HG02763 (cell line): ENCODE measurements at regions not wholly inside any gene's neighbourhood (a gene's known extent, or its start where the extent isn't known, plus 50 kb on each side); places are given as distances from the start of the nearest gene placed in this dataset.
"Not testable (repeated sequence)": the region's sequence is repeated elsewhere in the genome, so short reads cannot be mapped to it uniquely, and the experiment has no call there.

Experiments used
- ATAC-seq: cut with Tn5 transposase; IDR thresholded peaks from one replicate; pipeline ENCODE4 v1.9.1; 2021; ENCODE audit warnings: mild to moderate bottlenecking, moderate library complexity; ENCODE audit not compliant: unreplicated experiment

DNA sequence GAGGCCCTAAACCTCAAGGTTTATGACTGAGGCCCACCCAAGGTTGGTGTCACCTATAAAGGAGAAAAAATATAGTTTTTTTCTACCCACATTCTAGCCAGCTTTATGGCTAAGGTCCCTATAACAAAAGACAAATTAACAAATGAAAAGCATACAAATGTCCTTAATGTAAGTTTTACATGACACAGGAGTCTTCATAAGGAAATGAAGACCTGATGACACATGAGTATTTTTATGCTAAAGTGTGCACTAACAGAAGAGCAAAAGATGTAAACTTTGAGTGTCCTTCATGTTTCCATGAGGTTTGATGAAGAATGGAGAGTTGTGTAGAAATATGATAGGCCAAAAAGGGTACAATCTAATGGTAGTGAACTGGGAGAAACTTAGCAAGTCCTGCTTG, 114.7 kb upstream of the INTU start:
- no peak for ATAC-seq

DNA sequence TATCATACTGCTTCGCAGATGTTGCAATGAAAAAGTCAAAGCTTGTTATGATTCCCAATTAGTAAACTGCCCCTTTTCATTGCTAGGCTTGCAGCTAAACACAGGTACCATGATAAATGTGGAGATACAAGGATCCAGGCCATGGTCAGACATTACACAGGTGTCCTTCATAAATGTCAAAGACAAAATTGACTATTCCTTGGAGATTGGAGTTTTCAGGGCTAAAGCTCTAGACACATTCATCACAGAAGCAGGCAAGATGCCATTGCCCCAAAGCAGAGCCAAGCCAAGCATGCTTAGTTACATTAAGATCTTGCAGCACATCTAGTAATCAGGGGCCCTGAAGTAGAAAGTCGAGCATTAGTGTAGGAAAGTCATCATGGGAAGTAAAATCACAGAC, 111.3 kb upstream of the INTU start:
- no peak for ATAC-seq

DNA sequence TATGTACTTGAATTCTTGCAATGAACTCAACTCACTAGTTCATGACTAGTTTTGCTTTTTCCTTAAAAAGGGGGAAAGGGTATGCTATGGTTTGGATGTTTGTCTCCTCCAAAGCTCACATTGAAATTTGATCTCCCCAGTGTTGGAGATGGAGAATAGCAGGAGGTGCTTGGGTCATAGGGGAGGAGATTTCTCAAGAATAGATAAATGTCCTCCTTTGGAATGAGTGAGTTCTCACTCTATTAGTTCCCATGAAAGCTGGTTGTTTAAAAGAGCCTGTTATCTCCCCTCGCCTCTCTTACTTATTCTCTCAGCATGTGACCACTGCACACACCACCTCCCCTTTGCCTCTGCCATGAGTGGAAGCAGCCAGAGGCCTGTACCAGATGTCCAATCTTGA, 109.4 kb upstream of the INTU start:
- no peak for ATAC-seq

DNA sequence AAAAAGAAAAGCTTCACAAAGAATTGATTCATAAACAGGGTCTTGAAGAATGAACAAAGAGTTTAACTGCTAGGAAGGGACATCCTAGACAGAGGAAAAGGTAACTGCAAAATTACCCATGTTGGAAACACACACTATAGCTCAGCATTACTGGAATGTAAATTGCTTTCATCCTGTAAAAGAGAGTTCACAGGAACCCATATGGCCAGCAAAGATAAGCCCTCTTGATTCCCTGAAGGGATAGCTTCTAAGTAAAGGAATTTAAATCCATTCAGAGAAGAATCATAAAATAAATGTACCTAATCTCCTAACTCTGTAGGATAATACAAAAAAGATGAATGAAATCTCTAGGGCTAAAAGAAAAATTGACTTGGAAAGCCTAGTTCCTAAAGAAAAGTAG, 107.1 kb upstream of the INTU start:
- no peak for ATAC-seq

DNA sequence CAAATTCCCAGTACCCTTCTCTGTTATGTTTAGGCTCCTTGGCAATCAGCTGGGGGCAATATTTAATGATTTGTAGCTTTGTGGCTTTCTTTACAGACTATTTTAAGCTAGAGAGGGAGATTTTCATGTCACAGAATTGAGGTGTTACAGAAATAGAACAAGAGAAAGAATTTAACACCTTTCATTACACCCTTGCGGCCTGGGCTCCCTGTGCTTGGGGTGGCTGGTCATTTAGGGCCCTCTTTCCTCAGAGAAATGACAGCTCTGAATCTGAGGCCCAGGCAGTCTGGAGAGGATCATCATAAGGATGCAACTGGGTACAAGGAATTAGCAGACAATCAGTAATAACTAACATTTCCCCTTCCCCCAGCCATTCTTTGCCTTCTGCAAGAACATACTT, 104.5 kb upstream of the INTU start:
- ATAC-seq = no peak

DNA sequence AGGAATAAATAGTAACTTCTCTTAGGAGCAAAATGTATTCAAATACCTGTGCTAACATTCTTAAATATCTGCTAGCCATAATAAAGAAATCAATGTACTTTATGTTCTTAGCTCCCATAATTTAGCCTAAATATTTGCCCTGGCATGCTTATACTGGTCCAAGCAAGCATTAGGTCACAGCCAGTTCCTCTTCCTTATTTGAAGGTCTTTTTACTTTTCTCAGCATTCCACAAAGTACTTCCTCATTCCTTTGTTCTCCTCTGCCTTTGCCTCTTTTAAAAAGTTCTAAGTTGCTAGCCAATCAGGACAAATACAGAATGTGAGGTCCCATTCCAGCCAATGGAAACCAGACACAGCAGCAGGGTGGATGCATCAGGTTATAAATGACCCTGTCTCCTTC, 102.9 kb upstream of the INTU start:
- not testable (repeated sequence) for ATAC-seq

DNA sequence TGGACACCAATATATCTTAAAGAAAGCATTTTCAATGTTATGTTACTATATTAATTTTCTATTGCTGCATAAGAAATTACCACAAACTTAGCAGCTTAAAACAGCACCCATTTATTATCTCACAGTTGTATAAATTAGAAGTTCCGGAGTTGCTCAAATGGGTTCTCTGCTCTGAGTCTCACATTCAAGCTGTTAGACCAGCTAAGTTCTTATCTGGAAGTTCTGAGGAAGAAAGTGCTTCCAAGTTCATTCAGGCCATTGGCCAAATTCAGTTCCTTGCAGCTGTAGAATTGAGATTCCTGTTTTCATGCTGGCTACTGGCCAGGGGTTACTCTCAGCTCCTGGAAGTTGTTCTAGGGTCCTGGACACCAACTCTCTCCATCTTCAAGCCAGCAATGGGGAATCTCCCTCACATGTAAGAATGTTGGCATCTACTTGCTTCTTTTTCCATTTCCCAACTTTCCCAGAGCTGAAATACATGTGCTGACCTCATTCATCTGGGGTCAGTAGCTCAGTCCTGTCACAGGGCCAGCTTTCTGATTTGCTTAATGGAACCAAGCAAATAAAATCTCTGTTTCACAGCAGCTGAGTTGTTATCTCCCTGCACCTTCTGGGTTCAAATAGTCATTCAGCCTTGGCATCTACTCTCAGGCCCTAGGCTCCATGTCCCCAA, 99.6 kb upstream of the INTU start:
- ATAC-seq = no peak

DNA sequence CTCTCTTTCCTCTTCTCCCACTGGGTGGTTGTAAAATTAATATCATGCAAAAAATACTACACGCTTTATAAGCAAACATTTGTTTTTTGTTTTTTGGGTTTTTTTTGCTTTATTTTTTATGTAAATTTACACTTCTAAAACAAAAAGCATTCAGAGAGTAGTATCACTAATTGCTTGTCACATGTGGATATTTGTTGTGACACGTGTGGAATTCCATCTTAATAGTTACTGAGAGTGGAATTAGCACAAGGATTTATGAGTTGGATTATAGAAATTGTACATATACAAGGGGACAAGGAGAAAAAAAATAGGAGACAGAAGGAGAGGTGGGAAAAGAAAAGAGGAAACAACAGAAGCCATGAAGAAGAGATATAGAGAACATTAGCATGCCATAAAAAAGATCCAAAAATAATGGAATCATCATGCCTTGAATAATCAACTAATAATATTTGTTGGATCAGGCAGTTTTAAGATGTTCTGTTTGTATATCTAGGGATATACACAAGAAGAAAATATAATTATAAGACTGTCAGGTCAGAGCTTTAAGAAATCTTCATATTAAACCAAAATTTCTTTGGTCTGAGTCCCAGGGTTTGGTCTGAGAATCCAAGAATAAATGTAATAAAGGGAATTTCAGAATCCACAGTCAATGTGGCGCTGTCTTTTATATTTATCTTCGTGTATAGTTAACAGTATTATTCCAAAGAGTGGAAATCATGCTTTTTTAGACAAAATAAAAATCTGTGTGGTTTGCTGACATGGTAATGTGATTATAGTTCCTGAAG, 98.5 kb upstream of the INTU start:
- no peak for ATAC-seq

DNA sequence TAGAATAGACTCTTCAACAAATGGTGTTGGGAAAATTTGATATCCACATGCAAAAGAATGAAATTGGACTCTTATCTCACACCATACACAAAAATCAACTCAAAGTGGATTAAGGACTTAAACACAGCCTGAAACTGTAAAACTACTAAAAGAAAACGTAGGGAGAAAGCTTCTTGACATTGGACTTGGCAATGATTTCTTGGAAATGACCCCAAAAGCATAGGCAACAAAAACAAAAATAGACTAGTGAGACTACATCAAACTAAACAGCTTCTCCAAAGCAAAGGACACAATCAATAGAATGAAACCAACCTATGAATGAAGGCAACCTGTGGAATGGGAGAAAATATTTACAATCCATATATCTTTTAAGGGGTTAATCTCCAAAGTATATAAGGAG, 94.7 kb upstream of the INTU start:
- ATAC-seq = no peak

DNA sequence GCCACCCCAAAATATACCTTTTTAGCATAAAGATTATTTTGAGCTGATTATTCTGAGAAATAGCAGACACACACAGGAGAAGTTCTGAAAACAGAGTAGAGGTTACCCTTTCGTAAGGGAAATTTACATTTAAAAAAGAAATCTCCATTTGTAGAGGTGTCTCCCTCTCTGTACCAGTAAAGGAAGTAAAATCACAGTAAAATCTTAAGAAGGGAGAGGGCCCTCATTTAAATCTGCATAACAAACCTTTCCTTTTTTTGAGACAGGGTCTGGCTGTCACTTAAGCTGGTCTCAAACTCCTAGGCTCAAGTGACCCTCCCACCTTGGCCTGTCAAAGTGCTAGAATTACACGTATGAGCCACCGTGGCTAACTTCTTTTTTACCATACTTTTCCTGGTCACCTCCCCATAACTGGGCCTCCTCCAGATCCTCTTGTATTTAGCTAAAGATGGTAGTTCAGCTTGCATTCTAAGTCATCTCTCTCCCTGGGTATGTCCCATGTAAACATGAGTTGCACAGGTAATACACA, 92.2 kb upstream of the INTU start:
- no peak for ATAC-seq

DNA sequence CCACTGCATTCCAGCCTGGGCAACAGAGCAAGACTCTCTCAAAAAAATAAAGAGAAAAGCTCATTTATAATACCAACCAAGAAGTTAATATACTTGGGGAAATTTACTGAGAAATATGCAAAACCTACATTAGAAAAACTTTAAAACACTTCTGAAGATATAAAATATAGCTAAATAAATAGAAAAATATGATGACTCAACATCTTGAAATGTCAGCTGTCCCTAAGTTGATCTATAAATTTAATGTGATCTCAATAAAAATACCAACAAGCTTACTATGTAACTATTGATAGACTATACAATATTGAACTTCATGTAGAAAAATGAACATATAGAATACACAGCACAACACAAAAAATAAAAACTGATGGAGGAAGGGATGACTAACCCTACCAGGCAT, 87.5 kb upstream of the INTU start:
- no peak for ATAC-seq

DNA sequence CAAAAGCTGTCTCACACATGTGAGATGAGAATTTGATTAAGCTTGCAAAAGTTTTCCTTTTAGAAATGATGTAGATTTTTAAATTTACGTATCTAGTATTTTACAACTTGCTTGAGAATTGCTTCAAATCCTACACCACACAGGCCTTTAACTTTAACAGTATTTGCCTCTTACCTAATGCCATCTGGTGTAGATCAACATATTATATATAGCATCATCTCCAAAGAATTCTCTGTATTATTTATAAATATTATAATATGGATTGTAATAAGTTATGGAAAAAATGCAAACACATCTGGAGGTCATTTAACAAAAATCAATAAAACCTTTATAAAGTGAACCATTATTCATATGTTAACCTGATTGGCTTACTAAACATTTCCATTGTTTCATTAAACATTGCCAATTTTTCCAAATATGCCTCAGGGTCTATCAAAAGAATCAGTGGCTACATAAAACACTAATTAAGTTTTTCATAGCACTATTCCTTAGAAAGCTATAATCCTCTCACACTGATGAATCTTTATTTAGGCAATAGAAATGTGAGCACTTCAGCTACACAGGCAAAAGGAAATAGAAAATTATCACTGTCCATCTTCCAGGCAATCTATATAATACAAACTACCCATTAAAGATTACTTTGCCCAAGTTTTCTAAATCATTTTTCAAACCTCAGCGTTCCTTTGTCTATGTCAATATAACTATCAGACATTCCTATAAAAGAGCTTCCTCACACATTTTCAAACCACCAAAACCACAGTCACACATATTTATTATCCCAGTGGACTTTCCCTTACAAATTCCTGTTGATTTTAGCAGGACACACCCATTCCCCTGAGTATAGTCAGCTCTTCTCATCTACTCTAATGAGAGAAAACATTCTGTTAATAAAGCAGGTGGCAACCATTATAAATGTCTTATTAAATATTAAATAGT, 83.5 kb upstream of the INTU start:
- no peak for ATAC-seq

DNA sequence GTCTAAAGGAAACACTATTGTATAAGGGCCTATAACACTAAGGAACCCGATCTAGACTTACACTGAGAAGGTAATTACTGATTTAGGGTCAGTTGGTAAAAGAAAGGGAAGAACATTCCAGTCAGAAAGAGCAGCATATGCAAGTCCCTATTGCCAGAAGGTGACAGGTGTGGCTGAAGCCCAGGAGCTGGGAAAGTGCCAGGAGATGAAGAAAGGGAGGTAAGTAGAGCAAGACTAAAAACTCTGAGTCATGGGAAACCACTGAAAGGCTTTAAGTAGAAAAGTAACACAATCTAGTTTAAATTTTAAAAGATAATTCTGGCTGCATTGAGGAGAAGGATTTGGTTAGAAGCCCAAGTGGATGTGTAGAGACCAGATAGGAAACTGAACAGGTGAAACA, 77.7 kb upstream of the INTU start:
- no peak for ATAC-seq

DNA sequence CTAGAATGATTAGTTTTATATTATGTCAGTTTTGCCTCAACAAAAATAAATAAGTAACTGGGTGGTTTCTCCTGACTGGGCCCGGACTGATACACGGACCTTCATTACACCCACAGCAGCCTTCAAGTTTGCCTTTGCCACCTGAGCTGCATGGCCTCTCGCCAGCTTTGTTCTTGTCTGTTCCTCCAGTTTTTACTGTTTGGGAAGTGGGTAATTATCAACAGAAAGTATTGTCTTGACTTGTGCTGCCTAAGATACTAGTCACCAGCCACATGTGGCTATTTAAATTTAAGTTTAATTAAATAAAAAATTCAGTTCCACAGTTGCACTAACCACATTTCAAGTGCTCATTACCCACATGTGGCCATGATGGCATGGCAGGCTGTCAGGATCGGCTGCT, 74.7 kb upstream of the INTU start:
- no peak for ATAC-seq

DNA sequence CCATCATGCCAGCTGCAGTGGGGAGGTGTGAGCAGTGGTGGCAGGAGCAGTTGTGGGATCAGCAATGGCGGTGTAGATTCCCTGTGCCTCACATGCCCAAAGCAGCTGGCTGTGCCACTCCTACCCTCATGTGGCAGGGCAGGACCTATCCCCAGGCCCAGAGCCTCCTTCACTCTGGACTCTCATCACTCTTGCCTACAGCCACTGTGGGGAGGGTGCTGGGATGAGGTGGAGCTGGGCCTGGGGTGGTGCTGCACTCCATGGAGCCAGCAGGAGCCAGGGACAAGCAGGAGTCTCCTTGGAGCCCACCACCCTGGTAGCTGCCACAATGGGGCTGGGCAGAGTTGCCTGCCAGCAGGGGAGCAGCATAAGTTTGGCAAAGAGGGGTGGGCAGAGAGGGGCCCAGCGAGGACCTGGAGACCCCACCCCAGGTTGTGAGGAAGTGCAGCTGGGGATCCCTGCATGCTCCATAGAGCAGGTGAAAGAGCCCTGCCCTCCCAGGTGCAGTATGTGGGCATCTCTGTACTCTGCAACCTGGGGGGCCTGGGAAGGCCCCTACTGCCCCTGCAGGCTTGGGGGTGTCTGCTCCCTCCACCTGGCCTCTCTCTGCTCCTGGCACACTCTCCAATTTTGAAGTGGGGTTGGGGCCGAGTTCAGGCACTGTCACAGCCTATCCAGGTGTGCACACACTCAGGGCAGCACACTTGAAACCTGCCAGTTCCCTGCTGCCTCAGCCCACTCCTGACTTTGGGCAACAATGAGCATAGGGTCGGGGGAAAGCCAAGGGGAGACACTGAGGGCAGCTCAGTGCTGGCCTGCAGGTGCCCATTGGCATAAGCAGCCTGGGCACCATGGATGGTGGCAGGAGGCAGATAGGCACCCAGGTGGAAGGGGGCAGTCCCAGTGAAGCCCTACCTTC, 74.0 kb upstream of the INTU start:
- no peak for ATAC-seq

DNA sequence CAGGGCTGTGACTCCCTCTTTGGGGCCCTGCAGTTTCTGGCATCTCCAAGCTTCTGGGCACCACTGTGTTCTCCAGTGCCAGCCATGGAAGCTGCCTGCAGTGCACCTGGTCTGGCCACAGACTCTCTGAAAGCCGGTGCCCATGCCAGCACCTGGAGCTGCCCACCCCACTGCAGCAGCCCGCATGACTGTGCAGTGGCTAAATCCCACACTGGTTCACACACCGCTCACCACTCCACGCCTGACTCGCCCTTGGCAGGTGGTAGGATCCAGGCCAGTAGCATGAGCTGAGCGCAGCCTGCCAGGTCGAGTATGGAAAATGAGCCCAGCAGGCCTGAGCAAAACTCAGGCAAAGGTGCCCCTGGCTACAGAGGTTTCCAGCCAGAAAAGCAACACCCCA, 72.8 kb upstream of the INTU start:
- no peak for ATAC-seq

DNA sequence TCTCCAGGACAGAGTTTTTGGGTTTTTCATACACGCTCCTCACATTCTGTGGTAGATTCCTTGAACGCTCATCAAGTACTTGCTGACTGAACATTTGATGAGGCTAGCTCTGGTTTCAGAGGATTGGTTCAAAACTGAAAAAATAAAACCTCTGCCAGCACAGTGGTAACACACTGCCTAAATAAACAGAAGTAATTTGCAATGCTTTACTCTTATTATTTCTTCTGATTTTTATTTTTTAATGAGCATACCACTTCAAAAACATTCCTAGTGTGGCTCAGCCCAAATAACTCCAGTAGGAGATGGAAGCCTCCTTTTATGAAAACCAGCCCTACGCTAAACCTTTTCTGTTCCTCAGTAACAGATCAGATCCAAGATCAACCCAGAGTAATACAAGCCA, 72.0 kb upstream of the INTU start:
- ATAC-seq = no peak

DNA sequence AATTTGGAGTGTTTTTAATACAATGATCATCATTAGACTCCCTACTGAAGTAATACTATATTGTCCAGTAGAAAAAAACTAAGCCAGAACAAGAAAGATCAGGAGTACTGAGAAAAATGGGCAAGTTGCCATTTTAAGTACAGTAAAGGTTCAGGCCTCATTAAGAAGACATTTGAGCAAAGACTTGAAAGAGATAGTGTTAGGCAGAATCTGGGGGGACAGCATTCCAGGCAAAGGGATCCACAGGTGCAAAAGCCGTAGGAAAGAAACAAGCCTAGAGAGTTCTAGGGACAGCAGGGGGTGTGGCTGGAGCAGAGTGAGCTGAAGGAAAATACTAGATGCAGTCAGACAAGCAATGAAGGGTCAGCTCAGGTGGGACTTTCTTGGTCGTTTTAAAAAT, 58.1 kb upstream of the INTU start:
- ATAC-seq = no peak

DNA sequence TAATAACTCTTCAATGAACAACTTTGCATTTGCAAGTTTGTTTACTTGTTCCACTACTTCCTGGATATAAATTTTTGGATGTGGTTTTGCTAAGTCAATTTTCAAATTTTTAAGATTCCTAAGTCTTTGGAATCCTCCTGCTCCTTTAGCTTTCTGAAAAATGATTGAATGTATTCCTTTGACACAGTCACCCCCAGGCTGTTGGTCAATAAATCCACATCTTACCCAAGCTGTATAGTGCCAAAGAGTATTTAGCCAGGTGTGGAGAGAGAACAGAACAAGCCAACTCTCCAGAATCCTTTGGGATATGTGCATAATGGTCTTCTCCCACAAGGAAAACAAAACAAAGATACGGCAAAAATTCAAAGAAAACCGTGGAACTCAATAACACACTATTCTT, 56.9 kb upstream of the INTU start:
- no peak for ATAC-seq

DNA sequence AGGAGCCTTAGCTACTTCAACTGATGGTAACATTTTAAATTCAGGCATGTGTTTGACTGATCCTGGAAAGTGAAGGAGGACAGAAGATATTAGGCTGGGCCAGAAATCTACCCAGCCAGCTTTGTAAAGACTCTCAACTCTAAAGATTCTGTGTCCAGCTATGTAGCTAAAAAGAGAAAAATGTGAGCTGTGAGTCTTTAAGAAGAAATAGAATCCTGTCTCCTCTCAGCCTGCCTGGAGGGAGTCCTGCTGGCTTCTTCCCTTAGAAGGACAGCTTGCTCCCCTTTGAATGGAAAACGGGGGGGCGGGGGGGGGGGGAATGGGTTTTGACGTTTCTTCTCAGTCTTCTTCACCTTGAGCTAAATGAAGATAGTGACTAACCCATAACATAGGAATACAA, 54.3 kb upstream of the INTU start:
- no peak for ATAC-seq
